SK-N-SH treated with all-trans-retinoic acid at 6 μM for 48 hours (cell line): ENCODE measurements at regions not wholly inside any gene's neighbourhood (a gene's known extent, or its start where the extent isn't known, plus 50 kb on each side); places are given as distances from the start of the nearest gene placed in this dataset.

Experiments
- ATAC-seq: fragments of 200-7000 bp; cut with Tn5 transposase; 3 replicates; pipeline ENCODE4 v1.9.1; 2020; ENCODE audit warnings: mild to moderate bottlenecking, moderate library complexity
- ARNTL ChIP-seq: fragments of 450-650 bp; formaldehyde crosslinking; IDR thresholded peaks from 2 replicates; pipeline ENCODE4 v1.5.0; 2020; ENCODE audit warnings: low read depth, mild to moderate bottlenecking, moderate library complexity, borderline replicate concordance
- BACH2 ChIP-seq: fragments of 250-450 bp; sonication (Bioruptor Pico); IDR thresholded peaks from 2 replicates; pipeline ENCODE4 v1.9.0; 2021; ENCODE audit warnings: mild to moderate bottlenecking, borderline replicate concordance
- ESRRG ChIP-seq: fragments of 250-450 bp; sonication (Bioruptor Pico); IDR thresholded peaks from 2 replicates; pipeline ENCODE4 v1.6.1; 2021; ENCODE audit warnings: mild to moderate bottlenecking
- ISL1 ChIP-seq: fragments of 250-450 bp; sonication (Bioruptor Pico); IDR thresholded peaks from 2 replicates; pipeline ENCODE4 v2.1.2; 2022; ENCODE audit warnings: mild to moderate bottlenecking, moderate library complexity
- OSR1 ChIP-seq: fragments of 250-450 bp; sonication (Bioruptor Pico); IDR thresholded peaks from 2 replicates; pipeline ENCODE4 v1.8.0; 2022; ENCODE audit warnings: moderate library complexity, mild to moderate bottlenecking, inconsistent platforms
- PPARA ChIP-seq: fragments of 250-450 bp; sonication (Bioruptor Pico); IDR thresholded peaks from 2 replicates; pipeline ENCODE4 v1.5.0; 2020; ENCODE audit warnings: mild to moderate bottlenecking, borderline replicate concordance
- SNAI2 ChIP-seq: fragments of 250-450 bp; sonication (Bioruptor Pico); IDR thresholded peaks from 2 replicates; pipeline ENCODE4 v1.5.0; 2020; ENCODE audit warnings: mild to moderate bottlenecking, moderate library complexity
- TCF4 ChIP-seq: fragments of 250-450 bp; sonication (Bioruptor Pico); IDR thresholded peaks from 2 replicates; pipeline ENCODE4 v1.8.0; 2021; ENCODE audit warnings: mild to moderate bottlenecking, moderate library complexity, borderline replicate concordance
- TSHZ2 ChIP-seq: fragments of 250-450 bp; sonication (Bioruptor Pico); IDR thresholded peaks from 2 replicates; pipeline ENCODE4 v1.5.0; 2020; ENCODE audit warnings: mild to moderate bottlenecking, moderate library complexity
- ZC3H10 ChIP-seq: fragments of 250-450 bp; sonication (Bioruptor Pico); IDR thresholded peaks from 2 replicates; pipeline ENCODE4 v1.5.1; 2021; ENCODE audit warnings: mild to moderate bottlenecking, moderate library complexity
- ZFP3 ChIP-seq: fragments of 250-450 bp; sonication (Bioruptor Pico); IDR thresholded peaks from 2 replicates; pipeline ENCODE4 v1.5.0; 2020; ENCODE audit warnings: mild to moderate bottlenecking, moderate library complexity
- ZFP30 ChIP-seq: fragments of 450-650 bp; formaldehyde crosslinking; IDR thresholded peaks from 2 replicates; pipeline ENCODE4 v1.5.0; 2022; ENCODE audit warnings: mild to moderate bottlenecking, moderate library complexity
- ZNF565 ChIP-seq: fragments of 450-650 bp; formaldehyde crosslinking; conservative IDR thresholded peaks from 2 replicates; pipeline ENCODE4 v1.5.0; 2020; ENCODE audit warnings: low read depth, mild to moderate bottlenecking, moderate library complexity
- ZNF70 ChIP-seq: fragments of 450-650 bp; formaldehyde crosslinking; IDR thresholded peaks from 2 replicates; pipeline ENCODE4 v1.5.0; 2020; ENCODE audit warnings: mild to moderate bottlenecking, moderate library complexity
- ZNF8 ChIP-seq: fragments of 450-650 bp; formaldehyde crosslinking; IDR thresholded peaks from 2 replicates; pipeline ENCODE4 v1.5.0; 2020; ENCODE audit warnings: mild to moderate bottlenecking, moderate library complexity
- TF ChIP-seq, protein P1 (sequence below): fragments of 250-450 bp; sonication (Bioruptor Pico); IDR thresholded peaks from 2 replicates; pipeline ENCODE4 v1.8.0; 2020; ENCODE audit warnings: mild to moderate bottlenecking, moderate library complexity, borderline replicate concordance
- TF ChIP-seq, protein P2 (sequence below): fragments of 250-450 bp; sonication (Bioruptor Pico); IDR thresholded peaks from 2 replicates; pipeline ENCODE4 v1.8.0; 2021; ENCODE audit warnings: low read depth, mild to moderate bottlenecking, moderate library complexity, borderline replicate concordance

GRCh38 chr12:42762395-42762925 lies 172.9 kb upstream of the PRICKLE1 start (continued):
- no peak for TF ChIP-seq TSHZ2 (CRISPR knock-in tag)
- TF ChIP-seq, protein P1, sequence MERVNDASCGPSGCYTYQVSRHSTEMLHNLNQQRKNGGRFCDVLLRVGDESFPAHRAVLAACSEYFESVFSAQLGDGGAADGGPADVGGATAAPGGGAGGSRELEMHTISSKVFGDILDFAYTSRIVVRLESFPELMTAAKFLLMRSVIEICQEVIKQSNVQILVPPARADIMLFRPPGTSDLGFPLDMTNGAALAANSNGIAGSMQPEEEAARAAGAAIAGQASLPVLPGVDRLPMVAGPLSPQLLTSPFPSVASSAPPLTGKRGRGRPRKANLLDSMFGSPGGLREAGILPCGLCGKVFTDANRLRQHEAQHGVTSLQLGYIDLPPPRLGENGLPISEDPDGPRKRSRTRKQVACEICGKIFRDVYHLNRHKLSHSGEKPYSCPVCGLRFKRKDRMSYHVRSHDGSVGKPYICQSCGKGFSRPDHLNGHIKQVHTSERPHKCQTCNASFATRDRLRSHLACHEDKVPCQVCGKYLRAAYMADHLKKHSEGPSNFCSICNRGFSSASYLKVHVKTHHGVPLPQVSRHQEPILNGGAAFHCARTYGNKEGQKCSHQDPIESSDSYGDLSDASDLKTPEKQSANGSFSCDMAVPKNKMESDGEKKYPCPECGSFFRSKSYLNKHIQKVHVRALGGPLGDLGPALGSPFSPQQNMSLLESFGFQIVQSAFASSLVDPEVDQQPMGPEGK (CRISPR knock-in tag), result no peak
- TF ChIP-seq ARNTL (CRISPR knock-in tag), result no peak
- TF ChIP-seq ZNF70 (CRISPR knock-in tag), result no peak
- no peak for TF ChIP-seq ESRRG (CRISPR knock-in tag)

DNA sequence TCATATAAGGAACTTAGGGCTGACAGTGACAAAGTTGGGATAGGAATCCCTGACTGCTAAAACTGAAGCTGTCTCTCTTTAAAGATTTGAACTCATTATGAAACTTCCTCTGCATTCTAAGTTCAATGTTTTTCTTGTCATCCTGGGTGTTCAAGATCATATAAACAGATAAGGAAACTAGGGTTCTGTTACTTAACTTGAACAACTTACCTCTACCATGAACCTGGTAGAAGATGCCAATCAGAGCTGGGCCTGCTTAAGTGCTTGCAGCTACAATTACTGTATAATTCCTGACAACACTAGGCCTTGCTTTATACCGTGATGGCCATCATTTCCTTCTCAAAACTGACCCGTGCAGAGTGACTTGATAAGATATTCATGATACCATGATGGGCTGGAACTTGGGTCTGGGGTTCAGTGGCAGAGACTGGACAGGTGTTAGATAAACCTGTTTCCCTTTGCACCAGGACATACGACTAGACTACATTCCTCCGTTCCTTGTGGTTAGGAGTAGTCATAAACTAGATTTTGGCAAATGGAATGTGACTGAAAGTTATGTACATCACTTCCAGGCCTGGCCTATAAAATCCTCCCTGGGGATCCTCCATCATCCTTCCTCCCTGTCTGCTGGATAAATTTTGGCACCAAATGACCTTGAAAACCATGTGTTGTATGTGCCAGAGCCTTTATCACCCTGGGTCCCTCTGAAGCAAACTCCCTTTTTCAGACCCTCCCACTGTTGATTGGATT lies 172.2 kb upstream of the PRICKLE1 start:
- TF ChIP-seq ZC3H10 (CRISPR knock-in tag) (no peak), SNAI2 (no peak), ZFP30 (CRISPR knock-in tag) (no peak), ZFP3 (CRISPR knock-in tag) (no peak), OSR1 (CRISPR knock-in tag) (no peak), ARNTL (CRISPR knock-in tag) (no peak), ZNF565 (CRISPR knock-in tag) (no peak)
- TF ChIP-seq, protein P2, sequence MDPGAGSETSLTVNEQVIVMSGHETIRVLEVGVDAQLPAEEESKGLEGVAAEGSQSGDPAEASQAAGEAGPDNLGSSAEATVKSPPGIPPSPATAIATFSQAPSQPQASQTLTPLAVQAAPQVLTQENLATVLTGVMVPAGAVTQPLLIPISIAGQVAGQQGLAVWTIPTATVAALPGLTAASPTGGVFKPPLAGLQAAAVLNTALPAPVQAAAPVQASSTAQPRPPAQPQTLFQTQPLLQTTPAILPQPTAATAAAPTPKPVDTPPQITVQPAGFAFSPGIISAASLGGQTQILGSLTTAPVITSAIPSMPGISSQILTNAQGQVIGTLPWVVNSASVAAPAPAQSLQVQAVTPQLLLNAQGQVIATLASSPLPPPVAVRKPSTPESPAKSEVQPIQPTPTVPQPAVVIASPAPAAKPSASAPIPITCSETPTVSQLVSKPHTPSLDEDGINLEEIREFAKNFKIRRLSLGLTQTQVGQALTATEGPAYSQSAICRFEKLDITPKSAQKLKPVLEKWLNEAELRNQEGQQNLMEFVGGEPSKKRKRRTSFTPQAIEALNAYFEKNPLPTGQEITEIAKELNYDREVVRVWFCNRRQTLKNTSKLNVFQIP (CRISPR knock-in tag), result no peak
- no peak for ATAC-seq

DNA sequence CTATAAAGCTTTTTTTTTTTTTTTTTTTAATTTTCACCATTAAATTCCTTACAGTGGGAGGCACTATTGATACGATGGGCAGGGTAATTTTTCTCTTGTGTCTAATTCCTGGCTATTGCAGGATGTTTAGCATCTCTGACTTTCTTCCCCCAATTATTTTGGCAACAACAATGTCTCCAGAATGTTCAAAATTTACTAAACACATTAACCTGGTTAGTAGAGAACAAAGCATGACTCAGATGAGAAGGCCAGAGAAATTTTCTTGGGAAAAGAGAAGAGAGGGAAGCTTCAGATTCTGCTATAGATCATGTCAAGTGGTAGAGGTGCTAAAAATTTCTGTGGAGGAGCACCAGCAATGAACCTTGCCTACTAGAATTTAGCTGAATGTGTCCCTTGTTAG lies 171.5 kb upstream of the PRICKLE1 start:
- TF ChIP-seq ESRRG (CRISPR knock-in tag), result no peak
- no peak for TF ChIP-seq ZFP30 (CRISPR knock-in tag)
- TF ChIP-seq TSHZ2 (CRISPR knock-in tag), result no peak
- no peak for TF ChIP-seq ARNTL (CRISPR knock-in tag)
- ATAC-seq, result no peak

DNA sequence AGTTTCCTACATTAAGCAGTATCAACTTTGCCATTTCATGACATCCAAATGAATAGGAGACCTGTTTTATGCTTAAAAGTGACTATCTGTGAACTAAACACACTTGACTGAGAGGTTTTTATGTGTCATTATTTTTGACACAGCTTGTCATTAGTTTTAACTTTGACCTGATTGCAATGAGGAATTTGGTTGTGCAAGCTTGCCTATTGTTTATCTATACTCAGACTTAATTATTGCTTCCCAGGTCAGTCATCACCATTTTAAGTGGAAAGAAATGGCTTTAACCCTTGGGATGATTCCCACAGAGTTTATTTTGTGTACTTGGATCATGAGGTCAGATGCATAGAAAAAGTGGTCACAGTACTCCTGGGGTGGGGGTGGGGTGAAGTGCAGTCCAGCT lies 171.0 kb upstream of the PRICKLE1 start:
- no peak for ATAC-seq
- TF ChIP-seq PPARA (CRISPR knock-in tag) (no peak), TSHZ2 (CRISPR knock-in tag) (no peak), ESRRG (CRISPR knock-in tag) (no peak), SNAI2 (no peak), TCF4 (no peak), ZFP30 (CRISPR knock-in tag) (no peak), ZC3H10 (CRISPR knock-in tag) (no peak), BACH2 (CRISPR knock-in tag) (no peak), ZNF8 (no peak), ISL1 (CRISPR knock-in tag) (no peak)
- TF ChIP-seq, protein P1 (CRISPR knock-in tag), result no peak
- TF ChIP-seq, protein P2 (CRISPR knock-in tag), result no peak
